HG02981 (cell line): ENCODE measurements at regions not wholly inside any gene's neighbourhood (a gene's known extent, or its start where the extent isn't known, plus 50 kb on each side); places are given as distances from the start of the nearest gene placed in this dataset.

Experiments used
- ATAC-seq: cut with Tn5 transposase; IDR thresholded peaks from one replicate; pipeline ENCODE4 v1.9.1; 2021; ENCODE audit warnings: mild to moderate bottlenecking, moderate library complexity; ENCODE audit not compliant: unreplicated experiment

DNA sequence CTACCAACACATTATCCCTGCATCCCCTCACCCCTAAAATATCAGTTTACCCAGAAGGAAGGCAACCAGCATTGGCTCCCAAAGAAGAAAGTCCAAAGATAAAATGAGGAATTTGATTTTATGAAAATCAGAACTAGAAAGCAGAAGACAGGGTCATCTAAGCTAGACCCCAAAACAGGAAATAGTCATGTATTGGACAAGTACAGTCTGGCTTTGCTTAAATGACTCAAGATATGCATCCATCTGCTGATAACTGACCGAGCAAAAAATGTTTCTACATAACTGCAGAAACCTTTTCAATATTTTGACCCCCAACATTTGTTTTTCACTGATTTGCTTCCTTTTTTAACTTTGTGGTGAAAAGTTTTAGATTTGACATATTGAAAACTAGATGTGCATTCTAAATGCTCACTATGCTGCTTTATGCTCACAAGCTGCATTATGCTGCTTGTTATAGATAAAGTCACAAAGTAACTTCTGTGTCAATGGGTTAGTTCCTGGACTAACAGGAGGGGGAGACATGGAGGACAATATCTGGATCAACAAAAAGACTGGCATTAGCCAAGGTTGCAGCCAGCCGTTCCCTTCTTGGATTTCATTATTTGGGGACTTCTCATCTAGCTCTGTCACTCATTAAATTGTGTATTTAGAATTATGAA, 227.0 kb downstream of the INHBA start:
- ATAC-seq = no peak

DNA sequence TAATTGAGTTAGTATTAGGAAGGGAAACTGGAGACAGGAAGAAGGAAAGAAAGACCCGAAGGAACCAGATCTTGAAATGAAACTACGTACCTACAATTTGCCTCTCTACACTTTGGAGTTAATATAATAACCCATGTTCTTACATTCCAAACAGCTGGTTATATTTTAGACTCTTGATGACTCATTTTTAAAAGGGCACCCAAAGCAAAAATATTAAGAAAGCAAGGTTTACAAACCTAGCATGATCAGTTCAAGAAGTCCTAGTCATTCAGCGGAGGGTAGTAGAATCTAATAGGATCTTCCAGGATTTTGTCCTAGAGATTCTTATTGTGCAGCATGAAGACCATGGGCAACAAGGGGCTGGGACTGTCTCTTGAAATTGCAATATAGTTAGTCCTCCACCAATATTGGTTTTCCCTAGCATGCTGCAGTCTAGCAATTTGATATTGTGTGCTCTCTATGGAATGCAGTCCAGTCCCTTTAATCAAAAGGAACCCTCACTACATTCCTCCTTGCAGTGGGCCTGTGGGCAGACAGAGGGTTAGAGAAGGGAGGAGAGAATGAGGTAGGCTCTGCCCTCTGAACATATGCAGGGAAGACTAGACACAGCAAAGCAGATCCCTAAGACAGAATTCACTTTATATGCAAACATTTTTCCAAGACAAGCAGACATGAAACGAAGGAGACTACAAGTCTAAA, 230.3 kb downstream of the INHBA start:
- no peak for ATAC-seq

DNA sequence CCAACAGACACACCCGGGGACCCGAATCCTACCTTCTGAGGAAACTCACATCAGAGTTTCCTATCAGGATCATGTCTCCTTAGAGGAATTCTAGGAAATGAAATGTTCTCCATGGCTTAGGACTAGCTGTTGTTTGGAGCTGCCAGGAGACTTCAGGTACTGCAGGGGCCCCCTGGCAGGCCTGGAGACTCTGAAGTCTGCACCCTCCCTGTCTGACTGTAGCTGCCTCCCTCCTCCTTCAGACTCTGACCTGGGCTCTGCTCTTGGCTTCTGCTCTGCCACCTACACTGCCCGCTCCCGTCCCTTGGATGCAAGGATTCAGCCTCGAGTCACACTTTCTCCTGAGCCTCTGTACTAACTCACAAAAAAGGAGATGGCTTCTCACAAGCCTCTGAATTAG, 232.8 kb downstream of the INHBA start:
- ATAC-seq = no peak

DNA sequence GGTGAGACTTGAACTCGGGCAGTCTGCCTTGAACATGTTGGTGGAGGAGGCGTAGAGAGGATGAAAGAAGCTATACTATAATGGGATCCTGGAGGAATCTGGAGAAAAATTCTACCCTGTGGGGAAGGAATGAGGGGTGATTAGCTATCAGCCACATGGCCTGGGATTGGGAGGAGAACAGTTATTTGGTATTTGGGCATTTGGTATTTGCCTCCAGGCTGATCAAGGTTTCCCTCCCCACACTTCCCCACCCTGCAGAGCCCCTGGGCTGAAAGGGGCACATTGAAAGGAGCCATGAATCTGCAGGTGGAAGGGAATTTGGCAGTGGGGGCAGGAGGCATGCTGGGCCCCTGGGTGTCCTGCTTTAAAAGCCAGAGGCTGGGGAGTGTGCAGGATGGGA, 235.3 kb downstream of the INHBA start:
- no peak for ATAC-seq

DNA sequence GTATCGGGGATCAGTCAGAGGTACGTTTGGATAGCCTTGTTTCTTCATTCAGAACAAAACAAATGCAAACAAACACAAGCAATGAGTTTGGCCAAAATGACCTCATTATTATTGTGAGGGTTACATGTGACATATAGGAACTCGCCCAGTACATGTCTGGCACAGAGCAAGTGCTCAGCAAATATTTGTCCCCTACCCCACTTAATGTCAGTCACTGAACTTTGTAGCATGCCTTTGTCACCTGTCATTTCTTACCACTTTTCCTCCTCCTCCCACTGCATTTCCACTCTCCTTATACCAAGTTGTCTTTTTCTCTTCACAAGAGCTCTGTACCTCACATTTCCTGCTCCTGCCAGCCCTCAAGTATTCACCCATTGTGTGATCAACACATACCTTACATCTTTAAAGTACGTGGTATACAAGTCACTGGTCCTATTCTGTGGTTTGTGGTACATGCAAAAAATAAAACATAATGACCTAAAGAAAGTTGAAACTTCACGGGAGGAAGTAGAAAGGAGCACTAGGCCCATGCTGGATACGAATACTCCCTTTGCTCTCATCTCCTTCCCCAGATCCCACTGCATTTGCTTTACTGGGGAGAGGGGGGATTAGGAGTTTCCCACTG, 236.0 kb downstream of the INHBA start:
- no peak for ATAC-seq

DNA sequence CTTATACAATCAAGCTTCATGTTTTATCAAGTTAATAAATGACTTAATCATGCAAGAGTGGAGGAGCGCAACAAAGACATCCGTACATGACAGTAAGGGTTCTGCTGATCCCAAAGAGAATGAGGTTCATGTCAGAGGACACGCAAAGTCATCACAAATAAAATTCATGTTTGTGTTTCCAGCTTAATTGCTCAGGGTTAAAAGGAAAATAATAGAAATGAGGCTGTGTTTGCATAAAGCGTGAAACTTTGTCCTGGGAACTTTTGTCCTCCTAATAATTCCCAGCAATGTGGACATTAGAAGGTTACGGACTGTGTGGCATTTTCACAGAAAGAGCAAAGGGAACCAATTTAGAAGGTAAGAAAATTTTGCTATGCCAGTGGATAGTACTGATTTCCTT, 237.3 kb downstream of the INHBA start:
- ATAC-seq = no peak

DNA sequence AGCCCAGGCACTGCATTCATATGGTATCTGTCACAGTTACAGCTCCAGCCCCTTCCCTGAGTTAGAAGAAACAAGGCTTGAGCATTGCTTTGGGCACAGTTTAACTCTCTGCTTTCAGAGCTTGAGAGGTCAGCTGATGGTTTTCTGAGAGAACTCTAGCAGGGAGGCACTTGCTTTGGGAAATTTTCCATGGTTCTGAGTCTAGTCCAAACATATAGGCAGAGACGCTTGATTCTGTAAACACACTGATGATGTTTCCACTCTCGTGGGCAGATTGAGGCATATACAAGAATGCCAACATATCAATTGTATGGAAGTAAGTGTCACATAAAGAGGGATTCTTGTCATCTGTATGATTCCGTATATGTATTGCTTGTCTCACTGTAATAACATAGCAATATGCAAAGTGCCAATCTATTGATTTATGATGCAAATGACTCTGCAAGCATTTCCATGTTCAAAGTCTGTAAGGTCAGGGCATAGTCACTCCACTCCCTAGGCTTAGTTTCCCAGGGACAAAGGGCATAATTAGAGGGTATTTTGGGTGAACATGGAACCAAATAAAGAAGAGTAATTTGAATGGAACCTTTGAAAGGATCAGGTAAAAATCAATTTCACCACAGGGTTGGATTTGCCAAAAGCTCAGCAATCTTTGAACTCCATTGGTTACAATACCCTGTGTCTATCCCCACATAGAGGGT, 239.0 kb downstream of the INHBA start:
- no peak for ATAC-seq

DNA sequence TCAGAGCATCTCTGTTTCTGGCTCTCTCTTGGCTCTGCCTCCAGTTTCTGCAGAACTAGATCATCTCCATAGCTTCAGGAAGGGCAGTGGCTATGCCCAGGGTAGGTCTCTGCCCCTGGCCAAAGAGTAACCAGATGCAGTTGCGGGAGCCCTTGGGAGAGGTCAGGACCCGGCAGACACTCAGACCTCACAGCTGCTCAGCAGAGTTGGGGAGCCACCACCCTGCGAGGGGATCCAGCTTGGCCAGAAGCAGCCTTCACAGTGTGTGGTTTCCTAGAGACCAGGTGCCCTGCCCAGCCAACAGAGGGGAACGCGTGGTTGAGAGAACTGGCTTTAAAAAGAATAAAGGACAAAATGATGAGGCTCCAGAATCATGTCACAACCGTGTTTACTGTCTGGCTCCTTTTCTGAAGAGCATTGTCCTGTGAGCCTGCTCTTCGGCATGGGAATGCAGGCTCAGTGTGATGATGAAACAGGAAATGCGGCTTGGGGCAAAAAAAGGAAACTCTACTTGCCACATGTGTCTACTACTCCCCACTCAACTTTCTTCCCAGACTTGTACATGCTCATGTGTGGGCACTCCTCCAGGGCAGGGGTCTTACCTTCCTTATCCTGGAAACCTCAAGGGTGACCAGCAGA, 243.1 kb downstream of the INHBA start:
- no peak for ATAC-seq

DNA sequence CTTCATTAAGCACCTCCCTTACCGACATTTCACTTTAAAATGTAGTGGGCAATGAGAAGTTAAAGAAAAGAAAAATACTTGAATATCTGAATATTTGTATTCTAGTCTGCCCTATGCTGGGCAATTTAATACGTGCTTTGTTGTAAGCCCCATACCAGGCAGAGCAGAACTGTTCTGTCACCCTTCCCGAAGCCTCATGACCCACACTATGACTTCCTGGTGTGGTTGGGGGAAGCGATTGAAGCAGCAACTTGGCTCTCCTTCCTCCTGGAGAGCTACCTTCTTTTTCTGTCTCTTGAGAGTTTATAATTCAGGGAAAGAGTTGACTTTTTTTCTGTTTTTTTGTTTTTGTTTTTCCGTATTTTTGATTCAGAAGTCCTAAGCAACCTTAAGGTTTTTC, 243.7 kb downstream of the INHBA start:
- ATAC-seq = no peak

DNA sequence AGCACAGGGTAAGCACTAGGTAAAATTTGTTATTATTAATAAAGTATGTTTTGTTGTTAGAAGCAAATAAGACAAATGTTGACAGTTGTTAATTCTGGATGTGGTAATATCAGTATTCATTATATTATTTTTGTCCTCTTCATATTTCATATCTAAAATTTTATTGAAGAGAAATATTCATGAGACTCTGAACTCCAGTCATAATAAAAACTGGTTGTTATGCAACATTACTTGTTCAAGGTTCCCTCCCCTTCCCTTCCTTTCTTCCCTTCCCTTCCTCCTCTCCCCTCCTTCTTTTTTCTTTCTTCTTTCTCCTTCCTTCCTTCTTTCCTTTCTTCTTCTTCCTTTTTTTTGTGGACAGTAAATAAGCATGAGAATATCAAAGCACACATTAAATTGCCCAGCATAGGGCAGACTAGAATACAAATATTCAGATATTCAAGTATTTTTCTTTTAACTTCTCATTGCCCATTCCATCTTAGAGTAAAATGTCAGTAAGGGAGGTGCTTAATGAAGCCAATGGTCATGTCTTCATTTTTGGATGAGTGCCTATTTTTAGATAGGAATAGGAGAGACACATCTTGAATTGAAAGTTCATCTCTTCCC, 245.0 kb downstream of the INHBA start:
- no peak for ATAC-seq

DNA sequence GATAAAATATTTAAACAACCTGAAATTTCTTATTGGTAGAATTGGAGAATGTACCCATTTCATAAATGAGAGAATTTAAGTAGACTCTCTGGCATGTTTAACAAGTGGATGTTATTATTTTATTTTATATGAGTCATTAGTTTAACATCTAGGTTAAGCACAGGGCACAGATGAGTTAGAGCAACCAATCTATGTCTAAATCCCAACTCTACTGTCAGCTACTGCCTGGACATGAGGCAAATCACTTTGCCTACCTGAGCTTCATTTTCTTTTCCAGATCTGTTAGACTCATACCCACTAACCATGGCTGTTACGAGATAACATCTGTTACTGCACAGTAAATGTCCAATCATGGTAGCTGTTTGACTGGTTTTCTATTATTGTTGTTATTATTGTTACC, 251.1 kb downstream of the INHBA start:
- no peak for ATAC-seq

DNA sequence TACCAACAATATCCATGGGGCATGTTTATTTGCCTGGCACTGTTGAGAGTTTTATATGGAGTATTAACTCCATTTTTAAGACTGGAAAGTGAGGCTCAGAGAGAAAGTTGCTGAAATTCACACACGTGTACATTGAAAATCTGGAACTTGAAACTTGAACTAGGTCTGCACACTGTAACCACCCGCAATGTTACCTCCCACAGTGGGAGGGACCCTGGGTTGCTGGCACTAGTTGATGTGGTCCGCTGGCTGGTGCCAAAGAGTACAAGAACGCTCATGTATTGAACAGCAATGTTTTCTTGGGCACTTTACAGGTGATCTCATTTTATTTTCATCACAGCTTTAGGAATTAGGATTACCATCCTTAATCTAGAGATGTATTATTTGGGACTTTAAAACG, 253.2 kb downstream of the INHBA start:
- ATAC-seq = no peak

DNA sequence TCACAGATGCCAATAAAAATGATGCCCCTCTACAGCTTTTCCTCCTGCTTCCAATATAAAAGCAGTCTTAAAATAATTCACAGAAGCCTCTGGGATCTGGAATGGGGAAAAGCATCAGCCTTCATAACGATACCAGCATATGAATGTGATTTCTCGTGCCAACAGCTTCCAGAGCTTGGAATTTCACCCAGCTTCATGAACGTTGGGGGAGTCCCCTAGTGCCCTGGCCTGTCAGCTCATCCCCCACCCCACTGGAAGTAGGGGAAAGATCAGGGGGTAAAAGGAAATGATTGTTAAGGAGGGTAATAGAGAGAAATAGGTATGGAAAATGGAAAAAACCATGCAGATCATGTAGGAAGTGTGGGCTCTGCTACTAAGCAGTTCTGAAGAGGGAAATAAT, 253.6 kb downstream of the INHBA start:
- no peak for ATAC-seq

DNA sequence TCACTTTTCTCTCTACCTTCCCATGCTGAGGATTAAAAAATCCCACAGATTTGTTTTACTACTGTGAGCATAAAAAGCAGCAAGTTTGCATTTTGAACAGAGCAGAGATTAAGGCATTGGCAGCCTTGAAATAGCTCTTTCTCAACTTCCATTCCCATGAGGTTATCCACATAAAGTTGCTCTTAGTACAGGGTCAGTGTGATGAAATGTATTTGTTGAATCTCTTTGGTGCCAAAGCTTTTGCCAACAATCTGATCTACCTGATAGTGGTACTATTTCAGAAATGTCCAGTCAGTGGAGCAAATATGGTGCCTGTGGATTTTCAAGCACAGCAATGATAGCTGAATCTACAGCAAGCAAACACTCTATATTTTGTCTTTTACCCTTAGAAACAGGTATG, 254.8 kb downstream of the INHBA start:
- no peak for ATAC-seq

DNA sequence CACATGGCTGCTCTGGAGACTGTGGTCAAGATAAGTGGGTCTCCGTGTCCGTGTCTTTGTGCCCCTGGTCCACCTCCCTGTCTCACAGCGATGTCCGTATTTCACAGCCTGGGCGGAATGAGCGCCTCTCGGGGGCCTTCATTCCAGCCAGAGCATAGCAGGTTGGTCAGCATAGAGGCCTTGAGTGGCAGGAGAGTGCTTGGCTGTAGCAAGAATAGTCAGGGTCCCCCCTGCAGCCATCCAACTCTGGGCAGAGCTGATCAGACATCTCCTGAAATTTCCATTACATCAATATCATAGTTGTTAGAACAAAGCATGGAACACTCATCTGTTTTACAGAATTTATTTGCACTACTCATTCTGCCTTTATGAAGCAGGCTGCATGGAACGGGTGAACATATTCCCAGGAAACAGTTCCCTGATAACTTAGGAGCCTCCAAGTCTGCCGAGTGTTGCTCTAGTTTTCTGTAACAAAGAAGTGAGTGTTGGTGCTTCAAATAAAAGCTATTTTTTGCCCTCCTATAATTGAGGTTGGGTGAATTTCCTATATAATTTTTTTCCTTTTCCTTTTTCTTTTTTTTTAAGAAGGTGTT, 255.3 kb downstream of the INHBA start:
- no peak for ATAC-seq

DNA sequence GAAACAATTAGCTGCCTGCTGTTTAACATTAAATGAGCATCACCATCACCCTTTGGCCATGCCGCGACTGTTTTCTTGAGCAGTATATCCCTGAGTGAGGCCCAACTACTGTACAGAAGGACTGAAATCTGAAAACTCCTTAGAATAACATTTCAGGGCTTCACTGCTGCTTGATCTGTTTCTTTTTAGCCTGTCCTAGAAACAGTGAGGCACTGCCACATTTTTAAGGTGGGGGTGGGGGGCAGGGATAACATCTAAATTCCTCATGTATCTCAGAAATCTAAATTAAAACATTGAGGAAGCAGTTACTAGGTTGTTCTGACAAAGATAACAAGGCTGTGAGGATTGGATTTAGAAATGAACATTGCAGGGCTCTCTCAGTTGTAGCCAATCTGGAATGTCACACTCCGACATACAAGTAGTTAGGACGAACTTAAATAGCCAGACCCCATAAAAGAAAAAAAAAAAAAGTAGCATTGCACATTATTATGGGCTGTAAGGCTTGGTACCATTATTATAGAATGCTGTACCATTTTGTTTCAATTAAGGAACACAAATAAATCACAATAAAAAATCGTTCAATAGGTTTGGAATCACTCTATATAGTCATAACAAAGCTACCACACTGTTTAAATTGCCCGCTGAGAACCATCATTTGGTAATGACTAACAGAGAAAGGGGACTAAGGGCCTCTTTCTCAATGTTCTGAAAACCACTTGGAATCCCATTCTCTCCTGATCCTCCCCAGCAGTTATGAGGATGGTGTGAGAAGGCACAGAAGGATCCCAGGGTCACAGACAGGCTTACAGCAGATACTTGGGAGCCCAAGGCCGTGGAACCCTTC, 256.1 kb downstream of the INHBA start:
- ATAC-seq = no peak

DNA sequence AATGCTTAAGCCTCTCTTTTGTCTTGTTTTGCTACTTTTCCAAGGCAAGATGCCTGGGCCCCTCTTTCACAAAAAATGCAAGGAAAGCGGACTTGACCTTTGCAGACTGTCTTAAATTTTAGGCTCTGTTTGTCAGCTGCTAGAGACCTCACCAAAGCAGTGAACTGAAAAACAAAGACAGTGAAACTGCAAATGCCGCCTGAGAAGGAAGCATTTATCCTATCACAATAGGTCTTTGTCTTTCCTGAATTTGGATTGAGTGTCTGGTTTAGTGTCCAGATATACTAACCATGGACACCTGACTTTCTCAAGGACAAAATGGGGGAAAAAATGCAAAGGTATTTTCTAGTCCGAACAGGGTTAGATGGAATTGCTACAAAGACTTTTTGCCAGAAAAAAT, 256.9 kb downstream of the INHBA start:
- no peak for ATAC-seq

DNA sequence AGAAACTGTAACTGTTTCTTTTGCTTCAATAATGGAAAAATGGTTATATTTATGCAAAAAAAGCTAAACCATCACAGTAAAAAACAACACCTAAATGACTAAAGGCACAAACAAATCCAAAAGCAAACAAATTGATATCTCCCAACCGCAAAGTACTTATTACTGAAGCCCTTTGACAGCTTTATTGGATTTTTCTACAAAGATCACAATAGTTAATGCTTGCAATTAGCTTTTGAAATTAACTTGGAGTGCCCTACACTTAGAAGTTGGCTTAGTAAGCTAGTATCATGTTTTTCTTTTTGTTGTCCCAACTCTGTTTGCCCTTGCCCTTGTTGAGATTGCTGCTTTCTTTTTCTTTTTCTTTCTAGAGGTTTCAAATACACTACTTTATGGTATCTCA, 257.5 kb downstream of the INHBA start:
- no peak for ATAC-seq

DNA sequence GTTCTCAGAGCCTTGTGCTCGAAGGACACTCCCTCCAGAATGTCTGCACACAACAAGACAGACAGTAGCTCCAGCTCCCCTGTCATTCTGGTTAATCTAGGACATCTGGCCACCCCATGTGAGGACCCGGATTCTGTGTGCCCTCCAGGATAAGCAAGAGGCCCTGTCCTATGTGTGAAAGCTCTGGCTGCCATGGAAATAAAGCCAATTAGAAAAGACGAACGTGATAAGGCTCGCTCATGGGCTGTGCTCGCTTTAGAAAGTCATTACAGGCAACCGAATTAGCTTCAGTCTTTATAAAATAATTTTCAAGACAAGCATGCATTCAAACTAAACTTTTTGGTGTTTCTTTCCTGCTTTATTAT, 263.4 kb downstream of the INHBA start:
- no peak for ATAC-seq
